ENCODE measurements at regions not wholly inside any gene's neighbourhood (a gene's known extent, or its start where the extent isn't known, plus 50 kb on each side); places are given as distances from the start of the nearest gene placed in this dataset.
"Not testable (repeated sequence)": the region's sequence is repeated elsewhere in the genome, so short reads cannot be mapped to it uniquely, and the experiment has no call there.

DNA sequence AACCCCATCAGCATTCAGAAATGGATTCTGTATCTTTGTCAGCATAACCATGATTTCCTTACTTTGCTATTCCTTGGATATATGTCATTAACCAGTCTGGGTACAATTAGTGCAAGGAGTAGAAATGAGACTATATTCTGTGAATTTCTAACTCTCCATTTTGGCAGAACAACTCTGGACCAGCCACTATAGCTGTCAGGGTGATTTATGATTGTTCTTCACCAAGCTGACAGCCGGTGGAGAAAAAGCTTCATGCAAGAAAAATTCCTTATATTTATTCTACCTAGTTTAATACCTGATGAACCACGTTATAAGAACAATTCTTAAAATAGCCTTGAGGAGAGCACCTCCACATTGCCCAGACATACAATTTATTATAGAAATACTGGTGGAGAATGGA, 431.2 kb upstream of the TCF4 start:
- no peak for DNase-seq (ENCODE audit: low spot score)

GRCh38 chr18:56009411-56009810, 421.4 kb upstream of the TCF4 start:
- no peak for DNase-seq (ENCODE audit: low spot score)

- DNase-seq (ENCODE audit: low spot score) = no peak
These were observed 415.7 kb upstream of the TCF4 start for GRCh38 chr18:56003720-56004088.

DNA sequence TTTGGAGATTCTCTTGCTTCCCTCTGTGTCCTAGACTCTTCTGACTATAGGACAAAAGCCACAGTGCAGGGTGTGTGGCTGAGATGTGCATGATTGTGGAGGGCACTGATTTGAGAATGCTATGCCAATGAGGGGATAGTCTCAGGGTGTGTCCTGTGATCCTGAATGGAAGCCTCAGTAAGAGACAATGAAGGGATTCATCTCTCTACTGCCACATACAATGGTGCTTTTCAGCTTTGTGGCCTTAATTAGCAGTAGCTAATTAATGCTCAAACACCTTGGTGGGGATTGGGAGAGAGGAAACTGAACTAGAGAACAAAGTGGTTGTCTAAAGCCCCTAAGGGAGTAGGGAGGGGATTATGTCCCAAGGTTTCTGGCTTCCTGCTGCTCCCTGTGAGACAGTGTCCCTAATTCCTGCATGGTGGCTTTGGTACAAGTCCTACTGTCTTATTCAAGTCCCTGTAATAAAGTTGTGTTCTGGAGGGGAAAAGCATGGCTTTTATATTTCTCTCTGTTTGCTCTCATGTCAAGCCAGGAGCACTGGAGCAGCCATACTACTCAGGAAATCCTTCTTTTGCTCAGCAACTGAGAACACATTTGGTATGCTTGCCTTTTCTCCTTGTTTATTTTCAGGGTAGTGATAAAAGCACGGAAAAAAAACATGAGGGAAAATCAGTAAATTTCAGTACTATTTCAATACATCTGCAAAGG, 415.2 kb upstream of the TCF4 start:
- DNase-seq (ENCODE audit: low spot score) = no peak

GRCh38 chr18:56001576-56001975, 413.6 kb upstream of the TCF4 start:
- DNase-seq (ENCODE audit: low spot score) = no peak

DNA sequence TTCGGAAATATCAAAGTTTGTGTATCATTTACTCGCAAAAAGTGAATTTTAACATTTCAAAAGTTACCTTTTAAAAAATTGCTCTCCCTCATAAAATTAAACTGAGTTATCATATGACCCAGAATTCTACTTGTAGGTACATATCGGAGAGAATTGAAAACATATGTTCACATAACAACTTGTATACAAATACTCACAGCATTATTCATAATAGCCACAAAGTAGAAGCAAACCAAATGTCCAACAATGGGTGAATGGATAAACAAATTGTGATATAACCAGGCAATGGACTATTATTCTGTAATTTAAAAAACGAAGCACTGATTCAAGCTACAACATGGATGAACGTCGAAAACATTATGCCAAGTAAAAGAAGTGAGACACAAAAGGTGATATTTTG, 412.0 kb upstream of the TCF4 start:
- no peak for DNase-seq (ENCODE audit: low spot score)

- no peak for DNase-seq (ENCODE audit: low spot score)
These were observed 411.6 kb upstream of the TCF4 start for GRCh38 chr18:55999641-56000040.

DNA sequence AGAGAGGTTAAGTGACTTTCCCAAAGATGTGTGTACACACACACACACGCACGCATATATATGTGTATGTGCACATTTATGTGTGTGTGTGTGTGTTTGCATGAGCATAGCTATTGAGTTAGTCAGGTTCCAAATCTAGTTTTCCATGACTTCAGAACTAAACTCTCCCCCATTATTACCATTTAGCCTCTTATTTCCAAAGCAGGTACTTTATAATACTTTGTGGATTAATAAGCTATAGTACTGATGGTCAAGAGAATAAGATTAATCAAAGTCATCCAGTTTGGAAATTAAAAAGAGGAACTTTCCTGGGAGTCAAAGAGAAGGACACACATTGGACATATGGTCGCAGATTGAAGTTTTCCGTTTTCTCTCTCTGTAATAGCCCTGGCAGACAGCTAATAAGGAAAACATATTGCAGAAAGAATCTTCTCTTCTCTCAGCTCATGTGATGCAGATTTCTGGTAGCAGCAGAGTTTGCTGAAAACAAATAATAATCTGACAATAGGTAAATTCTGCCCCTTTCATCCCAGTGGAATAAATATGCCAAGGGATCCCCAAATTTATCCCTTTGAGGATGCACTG, 410.9 kb upstream of the TCF4 start:
- no peak for DNase-seq (ENCODE audit: low spot score)

DNA sequence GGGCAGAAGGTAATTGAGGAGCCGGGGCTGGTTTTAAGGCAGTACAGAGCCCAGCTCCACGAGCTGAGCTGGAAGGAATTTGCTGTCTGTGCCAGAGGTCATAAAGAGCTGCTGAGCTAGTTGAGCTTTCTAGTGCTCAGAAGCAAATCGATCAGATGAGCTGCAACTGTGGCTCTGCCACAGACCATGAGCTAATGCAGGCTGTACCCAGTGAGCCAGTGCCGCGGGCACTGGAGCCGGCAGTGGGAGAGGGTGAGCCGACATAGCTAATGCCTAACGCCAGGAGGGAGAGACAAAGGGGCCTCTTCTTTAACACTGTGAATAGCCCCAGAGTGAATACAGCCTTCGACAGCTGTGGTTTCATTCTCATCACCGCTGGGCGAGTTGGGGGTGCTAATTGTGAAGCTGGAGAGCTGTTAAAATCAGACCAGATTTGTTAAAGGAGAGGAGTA, 410.1 kb upstream of the TCF4 start:
- DNase-seq (ENCODE audit: low spot score) = no peak

DNA sequence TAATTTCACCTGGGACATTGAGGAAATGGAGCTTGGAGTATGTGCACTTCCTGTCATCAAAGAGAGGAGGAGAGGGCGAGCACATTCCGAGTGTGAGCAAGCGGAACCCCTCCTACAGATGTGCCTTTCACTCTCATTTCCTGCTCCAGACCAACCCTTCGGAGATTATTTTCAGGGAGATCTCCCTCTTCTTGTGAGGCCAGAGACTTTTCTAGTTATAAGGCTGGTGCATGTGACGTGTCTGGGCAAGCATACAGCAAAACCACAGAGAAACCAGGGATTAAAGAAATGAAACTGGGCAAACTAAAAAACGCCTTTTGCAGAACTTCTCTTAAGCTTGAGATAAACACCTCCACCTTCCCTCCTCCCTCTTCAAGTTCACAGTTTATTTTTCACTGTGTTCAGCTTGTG, 409.2 kb upstream of the TCF4 start:
- DNase-seq (ENCODE audit: low spot score) = no peak

GRCh38 chr18:55996717-55997116, 408.7 kb upstream of the TCF4 start:
- DNase-seq (ENCODE audit: low spot score) = no peak

- no peak for DNase-seq (ENCODE audit: low spot score)
These were observed 402.2 kb upstream of the TCF4 start for GRCh38 chr18:55990186-55990585.

DNA sequence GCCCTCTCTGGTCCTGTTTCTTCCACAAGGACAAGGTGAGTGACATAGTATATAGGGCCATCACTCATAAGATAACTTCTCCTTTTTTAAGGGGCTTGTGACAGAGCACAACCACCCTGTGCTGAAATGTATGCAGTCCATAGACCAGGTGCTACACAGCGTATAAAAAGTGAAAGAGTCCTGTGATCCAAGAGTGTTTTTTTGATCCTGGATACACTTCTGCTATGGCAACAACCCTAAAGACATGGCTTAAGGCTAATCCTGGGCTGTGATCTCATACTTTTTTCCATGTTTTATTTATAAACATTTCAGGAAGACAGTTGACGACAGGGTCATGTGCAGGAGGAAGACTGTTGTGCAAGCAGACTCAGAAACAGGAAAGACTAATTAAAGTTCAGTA, 400.5 kb upstream of the TCF4 start:
- no peak for DNase-seq (ENCODE audit: low spot score)

DNA sequence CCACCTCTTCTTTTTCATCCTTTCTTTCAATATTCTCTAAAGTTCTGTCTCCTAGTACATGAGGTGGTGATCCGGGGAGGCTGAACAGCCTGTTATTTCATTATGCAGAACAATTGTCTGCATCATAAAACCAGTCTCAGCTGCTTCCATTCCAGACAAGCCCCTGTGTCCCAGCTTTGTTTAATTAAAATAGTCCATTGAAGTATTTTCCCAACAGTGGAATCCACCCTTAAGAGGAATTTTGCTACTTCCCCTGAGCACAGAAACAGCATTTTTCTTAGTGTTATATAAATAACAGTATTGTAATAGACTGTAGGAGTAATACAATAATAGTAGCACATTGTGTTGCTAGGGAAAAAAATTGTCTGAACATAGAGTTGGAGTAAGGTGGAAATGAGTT, 395.4 kb upstream of the TCF4 start:
- DNase-seq (ENCODE audit: low spot score) = no peak

GRCh38 chr18:55982992-55983391, 395.0 kb upstream of the TCF4 start:
- DNase-seq (ENCODE audit: low spot score) = no peak

- no peak for DNase-seq (ENCODE audit: low spot score)
These were observed 393.9 kb upstream of the TCF4 start for GRCh38 chr18:55981712-55982475.

GRCh38 chr18:55974521-55974920, 386.5 kb upstream of the TCF4 start:
- DNase-seq (ENCODE audit: low spot score) = no peak

DNA sequence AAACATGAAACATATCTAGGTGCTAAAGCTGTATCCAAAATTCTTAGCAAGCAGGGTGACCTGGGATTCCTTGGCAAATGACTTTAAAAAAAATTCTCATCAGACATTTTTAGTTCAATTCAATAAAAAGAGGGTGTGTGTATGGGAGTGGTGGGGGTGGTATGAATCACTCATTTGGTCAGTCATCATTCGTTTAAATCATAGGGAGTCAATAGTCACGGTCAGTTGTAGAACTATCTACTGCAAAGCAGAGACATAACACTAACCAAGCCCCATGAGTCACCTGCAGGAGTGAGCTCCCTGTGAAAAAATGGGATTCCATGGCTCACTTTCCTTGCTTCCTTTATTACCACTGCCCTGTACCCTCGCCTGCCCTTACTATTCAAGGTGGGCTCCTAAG, 380.6 kb upstream of the TCF4 start:
- peak; percentile 13 for DNase-seq (ENCODE audit: low spot score)

- DNase-seq (ENCODE audit: low spot score) = no peak
These were observed 379.0 kb upstream of the TCF4 start for GRCh38 chr18:55967019-55967418.

DNA sequence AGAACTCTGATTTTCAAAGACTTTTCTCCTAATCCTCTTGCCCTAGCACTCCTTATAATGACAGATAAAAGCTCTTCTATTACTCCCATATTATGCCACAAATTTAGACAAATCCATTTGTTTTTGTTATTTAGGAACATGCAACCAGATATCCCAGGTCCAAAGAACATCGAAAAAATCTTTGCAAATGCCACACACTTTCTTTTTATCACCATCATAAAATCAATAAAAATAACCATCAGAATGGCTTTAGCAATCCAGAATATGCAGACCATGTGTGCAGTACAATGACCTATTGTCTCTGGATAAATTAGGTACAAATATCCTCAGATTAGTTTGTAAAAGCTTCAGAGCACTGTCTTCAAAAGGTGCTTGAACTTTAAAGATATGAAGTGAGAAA, 376.2 kb upstream of the TCF4 start:
- no peak for DNase-seq (ENCODE audit: low spot score)

GRCh38 chr18:55953326-55953725, 365.3 kb upstream of the TCF4 start:
- DNase-seq (ENCODE audit: low spot score) = no peak

- not testable (repeated sequence) for DNase-seq (ENCODE audit: low spot score)
These were observed 363.7 kb upstream of the TCF4 start for GRCh38 chr18:55951738-55952137.

GRCh38 chr18:55950379-55951166, 362.6 kb upstream of the TCF4 start:
- no peak for DNase-seq (ENCODE audit: low spot score)

Measured in LoVo (cell line).